Hematopoietic multipotent progenitor cell treated with erythropoietin and hydrocortisone succinate and interleukin-3 and kit ligand, for 4 days (in vitro differentiated cells): ENCODE measurements at regions not wholly inside any gene's neighbourhood (a gene's known extent, or its start where the extent isn't known, plus 50 kb on each side); places are given as distances from the start of the nearest gene placed in this dataset.

ENCODE experiments used
- DNase-seq: peaks from one replicate; pipeline ENCODE4 v3.0.0-alpha.2; 2015

DNA sequence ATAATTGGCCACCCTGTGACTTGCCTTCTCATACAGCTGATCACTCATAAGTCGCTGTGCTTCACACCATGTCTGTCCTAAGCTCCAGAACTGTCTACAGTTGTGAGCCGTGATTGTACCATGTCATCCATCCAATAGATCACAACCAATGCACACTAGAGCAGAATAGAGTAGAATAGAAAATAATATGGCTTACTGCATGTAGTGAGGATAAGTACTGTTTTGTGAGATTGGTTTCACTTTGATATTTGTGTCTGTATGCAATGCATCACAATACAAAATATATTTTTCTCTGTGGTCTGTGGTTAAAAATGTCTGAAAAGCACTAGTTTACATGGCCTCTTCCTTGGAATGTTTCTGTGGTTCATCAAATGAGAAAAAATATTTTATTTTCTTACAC is 237.6 kb upstream of the PRKD1 start:
- DNase-seq = no peak

GRCh38 chr14:30177781-30178180 is 250.1 kb upstream of the PRKD1 start:
- DNase-seq = no peak

GRCh38 chr14:30179381-30180130 is 251.9 kb upstream of the PRKD1 start:
- no peak for DNase-seq

DNA sequence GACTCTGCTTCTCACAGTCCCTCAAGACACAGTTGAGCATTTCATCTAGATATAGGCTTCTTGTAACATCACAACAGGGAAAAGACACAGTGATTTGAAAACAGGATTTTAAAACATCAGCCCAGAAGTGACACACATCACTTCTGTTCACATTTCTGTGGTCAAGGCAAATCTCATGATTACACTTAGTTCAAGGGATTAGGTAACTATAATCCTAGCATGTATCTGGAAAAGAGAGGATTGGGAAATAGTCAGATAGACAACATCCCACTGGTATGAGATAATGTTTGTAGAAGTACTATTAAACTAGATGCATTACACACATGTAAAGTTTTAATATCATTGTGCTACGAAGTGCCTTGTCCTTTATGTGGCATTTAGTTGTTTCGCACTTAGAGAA is 252.6 kb upstream of the PRKD1 start:
- DNase-seq = no peak

DNA sequence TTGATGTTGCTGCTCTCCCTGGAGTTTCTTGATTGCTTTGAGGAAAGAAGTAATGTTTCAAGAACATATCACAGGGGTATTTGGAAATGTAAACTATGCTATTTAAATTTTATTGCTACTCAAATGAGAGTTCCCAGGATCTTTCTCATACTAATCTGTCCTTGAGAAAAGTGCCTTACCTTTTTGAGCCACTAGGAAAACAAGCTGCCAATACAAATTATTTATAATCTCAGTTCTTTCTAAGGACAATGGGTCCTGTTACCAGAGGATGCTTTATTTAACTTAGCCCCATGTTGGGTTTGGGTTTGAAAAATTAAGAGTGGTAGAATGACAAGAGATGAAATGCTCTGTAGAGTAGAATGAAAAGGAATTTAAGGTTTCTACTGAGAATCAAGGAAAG is 258.2 kb upstream of the PRKD1 start:
- no peak for DNase-seq

DNA sequence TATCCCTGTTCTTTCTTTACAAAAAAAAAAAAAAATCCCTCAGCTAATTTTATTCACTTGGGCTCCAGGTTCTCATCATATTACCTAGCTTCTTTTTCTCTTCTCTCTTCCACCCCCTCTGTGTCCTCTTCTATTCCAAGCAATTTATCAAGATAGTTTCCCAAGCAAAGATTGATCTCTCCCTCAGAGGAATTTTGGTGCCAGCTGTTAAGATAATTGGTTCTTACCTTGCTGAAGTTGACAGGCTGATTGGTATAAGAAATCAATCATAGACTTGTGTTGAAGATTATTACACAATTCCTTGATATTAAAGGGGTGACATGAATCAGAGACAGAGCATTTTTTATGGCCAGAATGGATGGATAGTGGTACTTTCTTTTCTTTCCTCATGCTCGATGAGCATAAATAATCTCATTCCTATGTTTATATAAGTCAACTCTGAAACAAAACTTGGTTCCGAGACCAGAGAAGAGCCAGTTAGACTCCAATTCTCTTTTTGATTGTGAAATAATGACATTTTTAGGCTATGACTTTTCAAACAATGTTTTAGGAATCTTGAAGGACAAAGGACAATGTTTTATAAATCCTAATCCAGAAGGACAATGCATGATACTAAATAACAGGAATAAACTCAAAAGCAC is 264.1 kb upstream of the PRKD1 start:
- DNase-seq = no peak

GRCh38 chr14:30193101-30193500 is 265.5 kb upstream of the PRKD1 start:
- DNase-seq = no peak

DNA sequence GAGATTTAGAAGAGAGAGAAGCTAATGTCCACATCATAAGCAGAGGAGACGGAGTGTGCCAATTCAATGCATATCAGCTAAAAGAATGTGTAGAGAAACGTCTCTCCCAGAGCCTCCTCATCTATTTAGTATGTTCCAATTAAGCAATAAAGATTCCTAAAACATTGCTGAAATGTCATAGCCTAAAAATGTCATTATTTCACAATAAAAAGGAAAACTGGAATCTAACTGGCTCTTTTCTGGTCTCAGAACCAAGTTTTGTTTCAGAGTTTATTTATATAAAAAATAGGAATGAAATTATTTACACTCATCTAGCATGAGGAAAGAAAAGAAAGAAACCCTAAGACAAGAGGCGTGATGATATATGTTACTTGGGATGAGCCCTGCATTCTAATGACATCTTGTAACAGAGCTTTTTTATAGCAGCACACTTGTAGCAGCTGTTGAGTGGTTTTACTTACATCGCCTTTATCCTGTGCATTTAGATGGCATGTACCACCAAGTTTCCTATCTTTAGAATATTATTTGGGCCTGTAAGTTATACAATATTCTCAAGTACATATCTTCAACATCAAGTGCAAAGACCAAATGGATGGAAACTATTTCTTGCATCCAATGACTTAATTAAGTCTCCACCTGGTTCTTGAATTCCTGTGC is 266.3 kb upstream of the PRKD1 start:
- DNase-seq = no peak

DNA sequence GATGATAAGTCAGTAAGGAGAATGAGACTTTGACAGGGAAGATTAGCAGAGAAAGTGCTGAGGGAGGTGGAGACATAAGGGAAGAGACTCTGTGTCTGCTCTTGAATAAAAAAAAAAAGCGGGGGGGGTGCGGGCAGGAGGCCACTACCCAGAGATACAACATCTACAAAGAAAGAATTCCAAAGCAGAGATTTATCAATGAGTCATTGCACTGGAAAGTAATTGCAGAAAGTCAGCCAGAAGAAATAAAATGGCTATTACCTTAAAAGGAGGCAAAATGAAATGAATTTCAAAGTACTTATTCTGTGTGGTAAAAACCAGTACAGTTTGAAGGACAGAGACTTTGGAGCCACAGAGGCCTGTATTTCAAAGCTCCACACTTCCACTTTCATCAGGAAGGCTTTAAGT is 267.1 kb upstream of the PRKD1 start:
- DNase-seq = no peak

DNA sequence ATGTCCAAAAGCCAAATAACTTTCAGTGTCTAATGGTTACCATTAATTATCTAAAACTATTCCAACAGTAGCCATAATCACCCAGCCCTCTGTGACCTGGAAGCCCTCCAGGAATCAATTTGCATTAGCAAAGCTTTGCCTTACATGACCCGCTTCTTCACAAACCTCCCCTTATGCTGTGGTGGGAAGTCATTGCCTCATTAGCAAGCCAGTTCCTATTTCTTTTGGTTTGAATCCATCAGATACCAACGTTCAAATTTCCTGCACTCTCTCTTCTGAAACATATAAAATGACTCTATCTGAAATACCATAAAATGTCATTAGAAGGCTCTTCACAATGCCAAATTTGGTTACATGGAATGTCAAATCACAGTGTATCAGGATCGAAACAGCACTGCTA is 268.3 kb upstream of the PRKD1 start:
- DNase-seq = no peak

- no peak for DNase-seq
Measured at GRCh38 chr14:30196861-30197260, 269.2 kb upstream of the PRKD1 start.

GRCh38 chr14:30198720-30199119 is 271.1 kb upstream of the PRKD1 start:
- peak; percentile 3 for DNase-seq

DNA sequence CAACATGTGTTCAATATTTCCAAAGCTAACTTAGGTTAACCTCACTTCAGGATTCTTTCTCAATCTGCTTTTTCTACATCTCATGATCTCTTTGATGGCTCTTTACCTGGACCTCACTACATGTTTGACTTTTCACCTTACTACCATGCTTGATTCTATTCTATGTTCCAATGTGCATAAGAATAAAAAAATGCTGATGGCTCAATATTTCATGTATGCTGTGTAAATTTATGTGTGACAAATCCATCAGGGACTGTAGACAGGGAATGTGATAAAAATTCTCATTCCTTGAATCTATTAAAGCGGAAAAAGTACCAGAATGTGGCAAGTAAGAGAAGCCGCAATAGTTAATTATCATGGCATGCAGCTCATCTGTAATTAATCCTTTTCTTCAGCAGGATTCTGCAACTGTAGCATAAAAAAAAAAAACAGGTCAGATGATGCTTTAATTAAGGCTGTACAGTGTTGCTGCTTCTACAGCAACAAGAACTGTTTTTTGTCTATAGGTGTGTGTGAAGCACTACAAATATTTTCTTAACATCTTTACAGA is 276.9 kb upstream of the PRKD1 start:
- DNase-seq = no peak

DNA sequence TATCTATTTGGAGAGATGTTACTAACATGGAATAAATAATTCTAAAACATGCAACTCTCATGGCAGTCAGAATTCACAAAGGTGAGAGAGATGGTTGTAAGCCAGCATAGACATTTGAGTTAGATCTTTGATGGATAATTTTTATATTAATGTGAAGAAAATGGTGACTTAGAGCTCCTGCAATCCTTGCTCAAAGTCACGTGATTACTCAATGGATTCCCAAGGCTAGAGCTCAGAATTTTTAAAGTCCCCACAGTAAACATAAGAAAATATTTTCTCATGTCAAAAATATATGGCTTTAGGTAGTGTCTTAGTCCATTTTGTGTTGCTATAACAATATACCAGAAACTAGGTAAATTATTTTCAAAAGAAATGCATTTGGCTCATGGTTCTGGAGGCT is 281.5 kb upstream of the PRKD1 start:
- DNase-seq = no peak

DNA sequence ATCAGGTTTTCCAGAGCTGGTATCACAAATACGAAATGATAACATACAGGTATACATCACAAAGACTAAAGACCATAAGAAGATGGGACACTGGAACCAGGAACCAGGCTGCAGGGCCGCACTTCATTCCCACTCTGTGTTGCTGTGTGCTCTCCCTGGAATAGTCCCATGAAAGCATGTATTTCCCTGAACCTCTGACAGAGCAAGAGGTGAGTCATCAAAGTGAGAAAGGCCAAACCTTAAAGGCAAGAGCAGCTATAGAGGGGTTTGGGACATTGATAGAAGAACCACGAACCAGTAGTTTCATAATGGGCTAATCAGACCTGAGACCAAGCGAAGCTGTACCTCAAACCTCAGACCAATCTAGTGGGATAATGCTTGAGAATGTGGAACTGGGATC is 283.0 kb upstream of the PRKD1 start:
- no peak for DNase-seq

DNA sequence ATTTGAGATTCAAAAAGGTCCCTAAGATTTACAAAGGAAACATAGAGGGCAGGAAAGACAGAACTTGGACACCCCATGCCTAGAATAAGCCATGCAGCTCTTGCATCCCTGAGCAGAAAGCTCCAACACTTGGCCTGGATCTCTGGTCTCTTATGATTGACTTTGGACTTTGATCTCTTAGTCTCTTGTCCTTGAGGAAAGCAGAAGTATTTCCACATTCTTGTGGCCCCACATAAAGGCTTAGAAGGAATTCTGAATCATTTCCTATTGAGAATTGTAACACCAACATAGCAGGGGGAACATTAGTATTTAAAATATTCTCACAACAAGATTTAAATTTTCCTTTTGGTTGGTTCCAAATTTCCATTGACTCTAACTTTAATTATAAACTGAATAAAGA is 283.7 kb upstream of the PRKD1 start:
- no peak for DNase-seq

GRCh38 chr14:30214014-30214413 is 286.4 kb upstream of the PRKD1 start:
- no peak for DNase-seq

- DNase-seq = peak; percentile 74
Measured at GRCh38 chr14:30214461-30215090, 286.9 kb upstream of the PRKD1 start.

GRCh38 chr14:30218907-30219306 is 291.3 kb upstream of the PRKD1 start:
- no peak for DNase-seq

DNA sequence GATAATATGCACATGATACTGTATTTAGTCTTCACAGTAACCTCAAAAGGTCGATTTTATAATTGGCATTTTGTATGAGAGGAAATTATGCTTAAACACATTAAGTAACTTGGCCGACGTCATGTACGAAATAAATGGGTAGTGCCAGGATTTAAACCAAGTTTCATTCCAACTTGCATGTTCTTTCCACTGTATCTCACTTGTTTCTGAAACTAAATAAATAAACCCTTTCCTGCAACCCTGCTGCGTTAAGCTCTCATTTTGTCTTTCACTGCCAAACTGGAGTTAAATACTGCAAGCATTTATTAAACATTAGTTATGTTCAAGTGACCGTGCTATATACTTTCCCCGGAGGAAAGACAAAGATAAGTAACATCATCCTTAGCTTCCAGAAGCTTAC is 293.9 kb upstream of the PRKD1 start:
- DNase-seq = no peak

- no peak for DNase-seq
Measured at GRCh38 chr14:30223385-30223785, 295.7 kb upstream of the PRKD1 start.

- no peak for DNase-seq
Measured at GRCh38 chr14:30223966-30224365, 296.3 kb upstream of the PRKD1 start.

- DNase-seq = no peak
Measured at GRCh38 chr14:30225176-30225575, 297.5 kb upstream of the PRKD1 start.

- DNase-seq = no peak
Measured at GRCh38 chr14:30227436-30227835, 299.8 kb upstream of the PRKD1 start.
